K562 (cell line): ENCODE measurements at regions not wholly inside any gene's neighbourhood (a gene's known extent, or its start where the extent isn't known, plus 50 kb on each side); places are given as distances from the start of the nearest gene placed in this dataset.

Experiments used
- ATAC-seq: fragments of 200-7000 bp; cut with Tn5 transposase; 3 replicates; pipeline ENCODE4 v1.9.1; 2020; ENCODE audit warnings: moderate library complexity
- BruUV-seq: library from RNA; stranded (reverse); fragments of 400-500 nt; replicated peaks from 2 replicates; lab custom pipeline; 2021; lab: Mats Ljungman, UMichigan
- CTCF ChIA-PET: fragments of 300-600 bp; formaldehyde crosslinking; extraction: SDS; loops from one replicate; lab custom pipeline; 2021; ENCODE audit warnings: low intra/inter-chr PET ratio; lab: Yijun Ruan, JAX
- POLR2A ChIA-PET: fragments of 300-600, 350-650 bp; sonication (Branson Sonifier 250); formaldehyde crosslinking; extraction: SDS; loops from one replicate; lab custom pipeline; 2021; ENCODE audit warnings: antibody characterized with exemption, inconsistent platforms; lab: Yijun Ruan, JAX
- DNase-seq, 4 experiments: peaks; one replicate each; pipeline versions ENCODE4 v3.0.0 to v3.0.0-alpha.2; 2011 to 2018; ENCODE audit warnings: low spot score in 3 of 4, mixed read lengths in 3 of 4; ENCODE audit errors: extremely low read depth in 1 of 4
- FAIRE-seq: peaks from 2 replicates; lab custom pipeline; 2011; peaks lifted over from hg19 to GRCh38; lab: Jason Lieb, UNC
- H2AFZ ChIP-seq: 2 replicates; pipeline ENCODE4 v1.6.0; 2011; ENCODE audit warnings: low read depth, low read length, control low read depth, inconsistent platforms
- H3K27ac ChIP-seq: fragments of 200-600 bp; 3 replicates; pipeline ENCODE4 v1.8.0; 2011; ENCODE audit warnings: low read depth, mild to moderate bottlenecking, control low read depth, inconsistent platforms, low read length, moderate library complexity, mixed read lengths; ENCODE audit errors: extremely low read depth
- H3K27me3 ChIP-seq, 2 experiments: fragments of 300-600 bp in 1 of 2; 2 replicates in 1 of 2; 3 replicates in 1 of 2; pipeline versions ENCODE4 v1.6.0 to v1.8.0; 2011; ENCODE audit warnings: inconsistent platforms in 2 of 2, low read length in 2 of 2, mild to moderate bottlenecking in 1 of 2, mixed read lengths in 1 of 2, moderate library complexity in 1 of 2; ENCODE audit not compliant: control insufficient read depth in 2 of 2, insufficient read depth in 2 of 2
- H3K36me3 ChIP-seq: fragments of 300-600 bp; 3 replicates; pipeline ENCODE4 v1.8.0; 2011; ENCODE audit warnings: mild to moderate bottlenecking, low read length, inconsistent platforms; ENCODE audit not compliant: control insufficient read depth, insufficient read depth
- H3K4me1 ChIP-seq, 2 experiments: fragments of 200-600 bp in 1 of 2; replicated peaks in 1 of 2; 2 replicates in 1 of 2; 3 replicates in 1 of 2; pipeline versions ENCODE4 v1.5.1 to v1.8.0; 2011; ENCODE audit warnings: inconsistent platforms in 2 of 2, low read length in 2 of 2, mild to moderate bottlenecking in 1 of 2, mixed read lengths in 1 of 2, moderate library complexity in 1 of 2; ENCODE audit not compliant: control insufficient read depth in 2 of 2, insufficient read depth in 2 of 2
- H3K4me2 ChIP-seq: 2 replicates; pipeline ENCODE4 v1.6.1; 2011; ENCODE audit warnings: low read length, control low read depth, inconsistent platforms, mixed read lengths; ENCODE audit not compliant: insufficient read depth
- H3K4me3 ChIP-seq: fragments of 200-600 bp; sonication (generic), shearing (Covaris generic); 2 replicates; pipeline ENCODE4 v1.5.1; 2016; ENCODE audit warnings: control low read depth, inconsistent platforms
- H3K79me2 ChIP-seq: fragments of 200-600 bp; 3 replicates; pipeline ENCODE4 v1.8.0; 2011; ENCODE audit warnings: low read length, inconsistent platforms; ENCODE audit not compliant: control insufficient read depth, insufficient read depth
- H3K9ac ChIP-seq, 2 experiments: 2 replicates each; pipeline versions ENCODE4 v1.6.0 to v1.6.1; 2011; ENCODE audit warnings: low read depth in 2 of 2, low read length in 2 of 2, control low read depth in 1 of 2, inconsistent platforms in 1 of 2, mild to moderate bottlenecking in 1 of 2, mixed read lengths in 1 of 2; ENCODE audit not compliant: insufficient read depth in 1 of 2
- H3K9me1 ChIP-seq: one replicate; pipeline ENCODE4 v1.6.0; 2011; ENCODE audit warnings: inconsistent platforms, mild to moderate bottlenecking, low read length, moderate library complexity; ENCODE audit not compliant: control insufficient read depth, insufficient read depth
- H3K9me3 ChIP-seq: replicated peaks from 2 replicates; pipeline ENCODE4 v1.5.1; 2011; ENCODE audit warnings: low read depth, low read length, inconsistent platforms; ENCODE audit not compliant: control insufficient read depth, insufficient read depth
- H4K20me1 ChIP-seq: replicated peaks from 2 replicates; pipeline ENCODE4 v1.6.1; 2011; ENCODE audit warnings: low read length, inconsistent platforms, mixed read lengths; ENCODE audit not compliant: control insufficient read depth, insufficient read depth
- BMI1 ChIP-seq: fragments of 150-350 bp; IDR thresholded peaks from 2 replicates; pipeline ENCODE4 v1.6.1; 2014; ENCODE audit warnings: low read length
- DIDO1 ChIP-seq: fragments of 450-650 bp; IDR thresholded peaks from 2 replicates; pipeline ENCODE4 v1.6.1; 2016; ENCODE audit warnings: low read depth, missing biosample characterization, missing genetic modification characterization
- ETV1 ChIP-seq: fragments of 450-650 bp; conservative IDR thresholded peaks from 2 replicates; pipeline ENCODE4 v1.6.1; 2016; ENCODE audit warnings: missing genetic modification characterization, control low read depth, low read depth, missing compliant biosample characterization
- HDAC2 ChIP-seq: fragments of 450-650 bp; IDR thresholded peaks from 2 replicates; pipeline ENCODE4 v1.6.1; 2016; ENCODE audit warnings: mild to moderate bottlenecking
- HNRNPLL ChIP-seq: fragments of 200-400 bp; formaldehyde crosslinking; IDR thresholded peaks from 2 replicates; pipeline ENCODE4 v1.6.1; 2017; ENCODE audit warnings: low read length, low read depth, mild to moderate bottlenecking; ENCODE audit not compliant: poor library complexity, severe bottlenecking
- IFI16 ChIP-seq: fragments of 250-450 bp; sonication (Bioruptor Pico); IDR thresholded peaks from 2 replicates; pipeline ENCODE4 v2.1.2; 2022; ENCODE audit warnings: mild to moderate bottlenecking, inconsistent platforms
- KAT7 ChIP-seq: sonication (generic); formaldehyde crosslinking; IDR thresholded peaks from 2 replicates; pipeline ENCODE4 v1.8.0; 2022; ENCODE audit warnings: missing genetic modification reagents, mild to moderate bottlenecking, borderline replicate concordance
- NFYB ChIP-seq: IDR thresholded peaks from 2 replicates; pipeline ENCODE4 v1.6.1; 2011; ENCODE audit warnings: mild to moderate bottlenecking, moderate library complexity; ENCODE audit not compliant: insufficient read length; ENCODE audit errors: extremely low read depth
- NR1H2 ChIP-seq: sonication (generic); formaldehyde crosslinking; IDR thresholded peaks from 2 replicates; pipeline ENCODE4 v1.4.0; 2020; ENCODE audit warnings: mild to moderate bottlenecking, missing genetic modification reagents
- PRPF4 ChIP-seq: fragments of 200-400 bp; formaldehyde crosslinking; IDR thresholded peaks from one replicate; pipeline ENCODE4 v1.6.1; 2017; ENCODE audit warnings: low read length, low read depth, mild to moderate bottlenecking; ENCODE audit not compliant: insufficient read depth, poor library complexity, severe bottlenecking
- RAD51 ChIP-seq: fragments of 450-650 bp; IDR thresholded peaks from 2 replicates; pipeline ENCODE4 v1.7.1; 2016; ENCODE audit warnings: low read depth, mild to moderate bottlenecking, borderline replicate concordance
- TARDBP ChIP-seq: fragments of 450-650 bp; IDR thresholded peaks from 2 replicates; pipeline ENCODE4 v1.6.1; 2016
- ZBED1 ChIP-seq: IDR thresholded peaks from 2 replicates; pipeline ENCODE4 v1.6.1; 2014
- ZNF324 ChIP-seq: fragments of 250-450 bp; sonication (Bioruptor Pico); IDR thresholded peaks from 2 replicates; pipeline ENCODE4 v1.4.0; 2020; ENCODE audit warnings: mild to moderate bottlenecking
- ZNF407 ChIP-seq: fragments of 450-650 bp; IDR thresholded peaks from 2 replicates; pipeline ENCODE4 v1.6.1; 2016; ENCODE audit warnings: low read depth
- WGBS: fragments of 100-300 bp; shearing (Covaris generic); methylation state at CpG from one replicate; pipeline ENCODE4 v1.1.6; 2016; ENCODE audit warnings: low coverage, mixed read lengths; ENCODE audit not compliant: insufficient coverage; ENCODE audit errors: missing lambda C conversion rate; 5-methylcytosine and 5-hydroxymethylcytosine counted together
- in situ Hi-C: fragments of 300-500 bp; cut with MboI; formaldehyde crosslinking; loops from 4 replicates; pipeline ENCODE4 v1.15.0; 2018; ENCODE audit warnings: inconsistent platforms, mixed read lengths
- intact Hi-C: fragments of 100-400 bp; cut with micrococcal nuclease; formaldehyde crosslinking; loops from 2 replicates; pipeline ENCODE4 v1.14.2; 2022
- TF ChIP-seq, protein P1 (sequence below), 3 experiments: IDR thresholded peaks in 2 of 3; conservative IDR thresholded peaks in 1 of 3; 2 replicates each; pipeline ENCODE4 v1.5.1; 2011 to 2012; ENCODE audit warnings: low read length in 3 of 3, mild to moderate bottlenecking in 3 of 3, control low read depth in 2 of 3, improper control_type of control experiment in 1 of 3, inconsistent platforms in 1 of 3, low read depth in 1 of 3, mixed read lengths in 1 of 3, moderate library complexity in 1 of 3; ENCODE audit not compliant: insufficient read depth in 2 of 3

GRCh38 chr20:19812056-19812455, 54.0 kb downstream of the RIN2 start:
- WGBS, result 0% methylated on average over 1 of the region's 1 CpG
- in situ Hi-C loops, result no loop called here

More at GRCh38 chr20:19812056-19812455, 54.0 kb downstream of the RIN2 start:
- Histone ChIP-seq H2AFZ (no peak overlapping the region), H3K9me1 (no peaks in the 10 kb centered on the region), H3K36me3 (no peaks in the 10 kb centered on the region), H4K20me1 (no peaks in the 10 kb centered on the region), H3K27me3 (no peaks in the 10 kb centered on the region; a peak in 1 of 5 replicates), H3K4me3 (no peak overlapping the region), H3K79me2 (no peaks in the 10 kb centered on the region), H3K27ac (no peak overlapping the region), H3K9ac (no peak overlapping the region), H3K9me3 (no peaks in the 10 kb centered on the region), H3K4me1 (no peaks in the 10 kb centered on the region), H3K4me2 (no peak overlapping the region)
- BruUV-seq, result no TSS peak
- CTCF ChIA-PET, result no interaction called here
- ATAC-seq, result no peak
- FAIRE-seq, result no peak
- intact Hi-C loops, result no loop called here
- TF ChIP-seq NFYB, result no peak
- TF ChIP-seq, protein P1, sequence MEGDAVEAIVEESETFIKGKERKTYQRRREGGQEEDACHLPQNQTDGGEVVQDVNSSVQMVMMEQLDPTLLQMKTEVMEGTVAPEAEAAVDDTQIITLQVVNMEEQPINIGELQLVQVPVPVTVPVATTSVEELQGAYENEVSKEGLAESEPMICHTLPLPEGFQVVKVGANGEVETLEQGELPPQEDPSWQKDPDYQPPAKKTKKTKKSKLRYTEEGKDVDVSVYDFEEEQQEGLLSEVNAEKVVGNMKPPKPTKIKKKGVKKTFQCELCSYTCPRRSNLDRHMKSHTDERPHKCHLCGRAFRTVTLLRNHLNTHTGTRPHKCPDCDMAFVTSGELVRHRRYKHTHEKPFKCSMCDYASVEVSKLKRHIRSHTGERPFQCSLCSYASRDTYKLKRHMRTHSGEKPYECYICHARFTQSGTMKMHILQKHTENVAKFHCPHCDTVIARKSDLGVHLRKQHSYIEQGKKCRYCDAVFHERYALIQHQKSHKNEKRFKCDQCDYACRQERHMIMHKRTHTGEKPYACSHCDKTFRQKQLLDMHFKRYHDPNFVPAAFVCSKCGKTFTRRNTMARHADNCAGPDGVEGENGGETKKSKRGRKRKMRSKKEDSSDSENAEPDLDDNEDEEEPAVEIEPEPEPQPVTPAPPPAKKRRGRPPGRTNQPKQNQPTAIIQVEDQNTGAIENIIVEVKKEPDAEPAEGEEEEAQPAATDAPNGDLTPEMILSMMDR (IDR thresholded peaks at IDR 0.05 in 2 of 3, conservative IDR thresholded peaks at IDR 0.05 in 1 of 3; ENCODE audit: insufficient read depth in 2 of 3, low read depth in 1 of 3, low read length in 3 of 3), result no peak
- no peak for TF ChIP-seq HNRNPLL
- TF ChIP-seq TARDBP, result no peak
- TF ChIP-seq ZNF407, result no peak
- no peak for TF ChIP-seq HDAC2
- no peak for TF ChIP-seq ZBED1
- no peak for TF ChIP-seq IFI16 (CRISPR knock-in tag)
- no peak for TF ChIP-seq DIDO1 (tag)
- no peak for TF ChIP-seq KAT7 (CRISPR knock-in tag)
- no peak for TF ChIP-seq BMI1
- TF ChIP-seq NR1H2 (CRISPR knock-in tag), result no peak
- no peak for TF ChIP-seq PRPF4
- TF ChIP-seq ETV1 (tag), result no peak
- TF ChIP-seq ZNF324 (CRISPR knock-in tag), result no peak
- no peak for TF ChIP-seq RAD51
- POLR2A ChIA-PET, result no interaction called here
- no peak for DNase-seq
